NCI-H2107 (cell line): ENCODE measurements at regions not wholly inside any gene's neighbourhood (a gene's known extent, or its start where the extent isn't known, plus 50 kb on each side); places are given as distances from the start of the nearest gene placed in this dataset.
"Not testable (repeated sequence)": the region's sequence is repeated elsewhere in the genome, so short reads cannot be mapped to it uniquely, and the experiment has no call there.

ENCODE experiments used
- DNase-seq: peaks from one replicate; lab custom pipeline; 2025; lab: John Stamatoyannopoulos, UW

DNA sequence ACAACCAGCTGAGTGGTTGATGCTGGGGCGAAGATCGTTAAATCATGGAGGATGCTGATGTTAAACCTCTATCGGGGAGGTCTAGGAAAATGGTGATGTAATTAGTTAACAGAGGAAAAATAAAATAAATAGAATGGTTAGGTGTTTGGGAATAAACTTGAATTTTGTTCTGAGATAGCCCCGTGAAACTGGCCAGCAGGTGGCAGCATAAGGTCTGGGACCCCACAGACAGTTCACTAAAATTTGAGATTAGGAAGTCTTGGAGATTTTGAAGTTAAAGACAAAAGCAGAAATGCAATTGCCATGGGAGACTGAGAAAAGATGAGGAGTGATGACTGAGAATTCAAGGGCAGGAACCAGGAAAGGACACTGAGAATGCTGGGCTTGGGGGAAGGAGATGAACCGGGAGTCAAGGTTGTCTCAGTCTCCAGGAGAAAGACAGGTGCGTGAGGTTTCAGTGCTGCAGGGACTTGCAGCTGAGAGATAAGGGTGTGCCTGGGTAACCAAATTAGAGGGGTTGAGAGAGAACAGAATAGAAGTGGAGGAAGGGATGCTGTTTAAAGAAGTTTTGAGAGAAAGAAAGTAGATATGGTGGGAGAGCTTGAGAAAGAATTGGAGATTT lies 248.0 kb downstream of the ZNF92 start:
- not testable (repeated sequence) for DNase-seq

- not testable (repeated sequence) for DNase-seq
Observed at GRCh38 chr7:65631236-65631635, 241.6 kb upstream of the VKORC1L1 start.

GRCh38 chr7:65633587-65634404 lies 239.1 kb upstream of the VKORC1L1 start:
- not testable (repeated sequence) for DNase-seq

- DNase-seq = not testable (repeated sequence)
Observed at GRCh38 chr7:65638918-65639317, 234.0 kb upstream of the VKORC1L1 start.

- not testable (repeated sequence) for DNase-seq
Observed at GRCh38 chr7:65639717-65640116, 233.2 kb upstream of the VKORC1L1 start.

- not testable (repeated sequence) for DNase-seq
Observed at GRCh38 chr7:65643498-65643897, 229.4 kb upstream of the VKORC1L1 start.

DNA sequence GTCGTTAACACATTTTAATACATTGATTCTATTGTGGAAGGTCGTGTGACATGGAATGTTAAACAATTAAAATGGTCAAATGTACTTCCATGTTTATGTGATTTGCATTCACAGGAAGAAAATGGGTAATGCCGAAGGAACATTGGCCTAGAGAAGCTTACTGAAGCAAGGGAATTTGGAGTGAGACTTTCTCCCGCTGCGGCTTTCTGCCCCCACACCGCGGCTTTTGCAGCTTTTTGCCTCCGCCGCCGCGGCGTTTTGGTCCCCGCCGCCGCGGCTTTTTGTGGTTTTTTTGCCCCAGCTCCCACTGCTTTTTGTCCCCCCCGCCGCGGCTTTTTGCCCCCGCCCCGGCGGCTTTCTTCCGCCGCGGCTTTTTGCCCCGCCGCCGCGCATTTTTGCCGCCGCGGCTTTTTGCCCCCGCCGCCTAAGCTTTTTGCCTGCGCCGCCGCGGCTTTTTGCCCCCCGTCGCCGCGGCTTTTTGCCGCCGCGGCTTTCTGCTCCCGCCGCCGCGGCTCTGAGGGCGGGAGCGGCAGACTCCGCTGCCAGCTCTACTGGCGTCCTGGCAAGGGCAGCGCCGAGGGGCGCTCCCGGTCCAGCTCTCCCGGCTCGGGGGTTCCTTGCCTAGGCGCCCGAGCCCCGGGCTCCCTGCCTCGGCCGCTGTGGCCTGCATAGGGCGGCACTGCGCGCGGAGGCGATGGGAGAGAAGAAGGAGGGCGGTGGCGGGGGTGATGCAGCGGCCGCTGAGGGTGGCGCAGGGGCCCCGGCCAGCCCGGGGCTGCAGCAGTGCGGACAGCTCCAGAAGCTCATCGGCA lies 225.5 kb upstream of the VKORC1L1 start:
- not testable (repeated sequence) for DNase-seq

- DNase-seq = not testable (repeated sequence)
Observed at GRCh38 chr7:65651174-65651573, 221.7 kb upstream of the VKORC1L1 start.

GRCh38 chr7:65651826-65652592 lies 220.9 kb upstream of the VKORC1L1 start:
- DNase-seq = not testable (repeated sequence)

DNA sequence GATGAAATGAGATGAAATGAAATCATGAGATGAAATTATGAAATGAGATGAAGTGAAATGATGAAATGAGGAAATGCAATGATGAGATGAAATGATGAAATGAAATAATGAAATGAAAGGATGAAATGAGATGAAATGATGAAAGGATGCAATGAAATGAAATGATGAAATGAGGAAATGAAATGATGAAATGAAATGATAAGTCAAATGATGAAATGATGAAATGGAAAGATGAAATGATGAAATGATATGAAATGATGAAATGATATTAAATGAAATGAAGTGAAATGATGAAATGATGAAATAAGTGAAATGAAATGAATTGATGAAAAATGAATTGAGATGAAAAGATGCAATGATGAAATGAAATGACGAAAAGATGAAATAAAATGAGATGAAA lies 220.2 kb upstream of the VKORC1L1 start:
- not testable (repeated sequence) for DNase-seq

- not testable (repeated sequence) for DNase-seq
Observed at GRCh38 chr7:65656494-65657188, 216.2 kb upstream of the VKORC1L1 start.

GRCh38 chr7:65683362-65683761 lies 189.5 kb upstream of the VKORC1L1 start:
- not testable (repeated sequence) for DNase-seq

GRCh38 chr7:65699026-65699714 lies 173.7 kb upstream of the VKORC1L1 start:
- DNase-seq = not testable (repeated sequence)

DNA sequence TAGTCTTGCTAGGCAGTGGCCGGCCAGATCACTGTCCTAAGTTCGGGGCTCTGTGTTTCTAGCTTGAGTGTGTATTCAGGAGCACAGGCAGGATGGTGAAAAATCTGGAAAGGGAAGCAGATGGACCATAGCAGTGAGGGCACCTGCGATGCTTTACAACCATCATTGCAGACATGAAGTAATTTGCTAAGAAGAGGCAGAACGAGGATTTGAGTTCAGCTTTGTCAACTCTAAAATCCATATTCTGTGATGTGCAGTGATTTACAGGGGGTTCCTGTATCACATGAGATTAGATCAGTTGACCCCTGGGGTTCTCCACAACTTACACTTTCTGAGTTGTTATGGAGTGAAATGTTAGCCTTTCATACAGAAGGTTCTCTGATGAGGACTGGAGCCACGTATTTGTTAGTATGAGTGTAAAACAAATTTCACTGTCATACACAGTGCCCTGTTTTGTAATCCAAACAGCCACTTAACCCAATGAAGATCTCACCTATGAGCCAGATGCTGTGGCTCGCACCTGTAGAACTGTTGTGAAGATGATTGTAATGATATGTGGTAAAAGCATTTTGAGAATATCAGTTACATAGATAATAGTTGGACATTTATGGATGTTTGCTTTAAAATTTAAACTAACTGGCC lies 173.0 kb upstream of the VKORC1L1 start:
- not testable (repeated sequence) for DNase-seq

DNA sequence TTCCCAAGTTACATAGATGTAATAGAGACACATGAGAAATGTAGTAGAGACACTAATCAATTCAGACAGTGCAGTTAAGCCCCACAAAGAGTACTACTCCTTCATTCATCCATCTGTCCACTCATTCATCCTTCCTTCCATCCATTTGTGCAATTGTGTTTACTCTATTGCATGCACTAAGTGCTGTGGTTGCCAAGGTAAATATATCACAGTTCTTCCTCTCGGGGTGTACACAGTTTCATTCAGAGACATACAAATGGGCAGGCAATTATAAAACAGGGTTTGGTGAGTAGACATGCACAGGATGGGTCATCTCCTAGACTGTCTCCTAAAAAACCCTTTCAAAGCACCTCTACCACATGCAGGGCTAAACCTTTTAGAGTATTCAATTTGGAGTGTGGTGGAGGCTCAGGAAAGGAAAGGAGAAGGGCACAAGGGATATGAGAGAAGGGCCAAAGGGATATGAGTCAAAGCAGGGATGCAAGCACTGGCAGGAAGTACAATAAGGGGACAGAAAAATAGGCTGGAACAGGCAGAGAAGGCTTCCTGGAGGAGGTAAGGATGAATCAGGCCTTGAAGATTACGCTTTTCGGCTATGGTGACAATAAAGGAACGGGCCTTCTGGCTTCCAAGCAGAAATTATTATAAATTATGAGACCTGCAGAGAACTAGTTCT lies 153.6 kb upstream of the VKORC1L1 start:
- DNase-seq = not testable (repeated sequence)

GRCh38 chr7:65722361-65722792 lies 150.5 kb upstream of the VKORC1L1 start:
- peak; percentile 77 for DNase-seq

DNA sequence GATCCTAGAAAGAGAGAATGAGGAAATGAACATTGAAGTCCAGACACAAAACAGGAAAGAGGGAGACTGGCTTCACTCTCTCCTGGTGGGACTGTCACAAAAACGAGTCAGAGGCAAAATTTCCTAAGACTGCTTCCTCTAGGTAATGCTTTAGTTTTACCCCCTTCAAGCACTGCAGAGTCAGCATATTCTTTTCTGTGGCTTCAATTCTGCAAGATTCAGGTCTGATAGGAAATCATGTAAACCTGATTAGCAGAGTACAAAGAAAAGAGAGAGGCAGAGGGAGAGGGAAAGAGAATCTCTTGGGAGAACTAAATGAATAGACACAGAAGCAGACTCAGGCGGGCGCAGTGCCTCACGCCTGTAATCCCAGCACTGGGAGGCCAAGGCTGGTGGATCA lies 145.7 kb upstream of the VKORC1L1 start:
- DNase-seq = not testable (repeated sequence)

DNA sequence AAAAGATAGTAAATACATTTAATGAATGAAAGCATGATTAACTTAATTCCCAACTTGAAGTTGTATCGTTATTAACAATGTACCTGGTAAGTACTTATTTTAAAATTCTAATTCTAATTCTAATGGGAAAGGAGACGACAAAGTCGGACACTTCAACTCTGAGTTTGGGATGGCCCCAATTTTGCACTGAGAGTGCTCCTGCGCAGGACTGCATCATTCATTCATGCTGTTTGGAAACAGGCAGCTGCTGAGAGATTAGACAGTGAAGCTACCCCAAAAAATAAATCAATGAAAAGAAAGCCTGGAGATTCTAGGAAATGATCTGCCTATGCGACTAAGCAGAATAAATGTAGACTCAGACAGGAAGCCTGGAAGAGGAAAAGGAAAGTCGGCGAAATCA lies 141.7 kb upstream of the VKORC1L1 start:
- no peak for DNase-seq

DNA sequence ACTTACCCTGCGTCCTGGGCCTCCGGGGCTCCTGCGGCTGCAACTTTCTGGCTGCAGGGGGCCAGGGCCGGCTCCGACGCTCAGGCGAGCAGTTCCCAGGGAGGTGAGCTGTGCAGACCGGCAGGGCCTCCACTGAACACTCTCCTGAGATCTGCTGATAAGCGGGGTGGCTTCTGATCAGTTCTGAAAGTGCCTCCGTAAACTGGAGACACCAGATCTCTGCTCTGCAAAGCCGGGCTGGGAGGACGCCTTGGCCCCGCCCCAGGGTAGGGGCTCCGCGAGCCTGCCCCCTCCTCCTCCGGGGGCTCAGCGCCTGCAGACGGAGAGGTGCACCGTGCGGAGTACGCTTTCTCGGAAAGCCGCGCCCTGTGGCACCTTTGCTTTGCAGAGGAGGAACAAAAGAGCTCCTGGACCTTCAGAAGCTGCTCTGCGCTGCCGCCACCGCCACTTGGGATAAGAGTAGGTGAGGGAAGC lies 141.3 kb upstream of the VKORC1L1 start:
- peak; percentile 25 for DNase-seq
